Amniotic stem cell (primary cell): ENCODE measurements at regions not wholly inside any gene's neighbourhood (a gene's known extent, or its start where the extent isn't known, plus 50 kb on each side); places are given as distances from the start of the nearest gene placed in this dataset.
"Not testable (repeated sequence)": the region's sequence is repeated elsewhere in the genome, so short reads cannot be mapped to it uniquely, and the experiment has no call there.

Experiments used
- DNase-seq: peaks from one replicate; lab custom pipeline; 2025; lab: John Stamatoyannopoulos, UW

DNA sequence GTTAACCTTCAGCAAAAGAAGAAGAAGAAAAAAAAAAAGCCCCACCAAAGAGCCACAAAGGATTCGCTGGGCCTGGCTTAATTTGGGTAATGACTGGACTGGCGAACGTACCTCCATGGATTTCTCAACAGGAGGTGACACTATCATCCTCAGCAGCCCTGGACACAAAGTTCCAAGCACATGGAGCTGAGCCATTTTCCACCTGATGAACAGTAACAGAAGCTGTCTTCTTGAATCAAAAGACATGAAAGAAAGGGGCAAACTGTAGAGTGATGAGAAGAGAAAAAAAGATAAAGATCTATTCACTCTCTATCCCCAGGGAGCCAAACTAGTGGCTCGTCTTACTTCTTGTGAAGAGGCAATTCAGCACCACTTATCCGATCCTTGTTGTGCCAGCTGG, 150.2 kb upstream of the TRPM3 start:
- no peak for DNase-seq

DNA sequence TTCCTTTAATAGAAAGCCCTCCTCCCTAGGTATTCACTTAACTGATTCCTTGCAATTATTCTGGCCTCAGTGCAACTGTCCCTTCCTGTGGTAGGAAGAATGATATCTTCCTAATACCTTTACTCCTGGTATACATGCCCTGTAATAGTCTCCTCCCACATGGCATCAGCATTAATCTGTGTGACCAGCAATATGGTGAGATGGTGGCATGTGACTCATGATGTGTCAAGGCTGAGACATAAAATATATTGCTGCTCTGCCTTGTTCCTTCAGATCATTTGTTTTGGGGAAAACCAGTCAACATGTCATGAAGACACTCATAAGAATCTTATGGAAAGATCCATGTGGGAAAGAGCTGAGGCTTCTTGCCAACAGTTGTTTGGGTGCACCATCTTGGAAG, 149.1 kb upstream of the TRPM3 start:
- DNase-seq: no peak

DNA sequence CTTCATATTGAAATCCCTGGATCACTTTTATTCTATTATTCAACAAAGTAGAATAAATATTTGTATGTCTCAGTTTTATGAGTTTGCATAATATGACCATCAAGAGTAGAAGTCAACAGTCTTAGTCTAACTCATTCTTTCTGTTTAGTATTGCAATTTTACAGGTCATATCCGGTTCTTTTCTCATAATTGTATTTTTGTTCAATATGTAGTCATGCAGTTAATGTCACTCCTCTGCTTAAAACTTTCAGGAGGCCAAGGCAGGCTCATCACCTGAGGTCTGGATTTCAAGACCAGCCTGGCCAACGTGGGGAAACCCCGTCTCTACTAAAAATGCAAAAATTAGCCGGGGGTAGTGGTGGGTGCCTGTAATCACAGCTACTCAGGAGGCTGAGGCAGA, 148.4 kb upstream of the TRPM3 start:
- no peak for DNase-seq

DNA sequence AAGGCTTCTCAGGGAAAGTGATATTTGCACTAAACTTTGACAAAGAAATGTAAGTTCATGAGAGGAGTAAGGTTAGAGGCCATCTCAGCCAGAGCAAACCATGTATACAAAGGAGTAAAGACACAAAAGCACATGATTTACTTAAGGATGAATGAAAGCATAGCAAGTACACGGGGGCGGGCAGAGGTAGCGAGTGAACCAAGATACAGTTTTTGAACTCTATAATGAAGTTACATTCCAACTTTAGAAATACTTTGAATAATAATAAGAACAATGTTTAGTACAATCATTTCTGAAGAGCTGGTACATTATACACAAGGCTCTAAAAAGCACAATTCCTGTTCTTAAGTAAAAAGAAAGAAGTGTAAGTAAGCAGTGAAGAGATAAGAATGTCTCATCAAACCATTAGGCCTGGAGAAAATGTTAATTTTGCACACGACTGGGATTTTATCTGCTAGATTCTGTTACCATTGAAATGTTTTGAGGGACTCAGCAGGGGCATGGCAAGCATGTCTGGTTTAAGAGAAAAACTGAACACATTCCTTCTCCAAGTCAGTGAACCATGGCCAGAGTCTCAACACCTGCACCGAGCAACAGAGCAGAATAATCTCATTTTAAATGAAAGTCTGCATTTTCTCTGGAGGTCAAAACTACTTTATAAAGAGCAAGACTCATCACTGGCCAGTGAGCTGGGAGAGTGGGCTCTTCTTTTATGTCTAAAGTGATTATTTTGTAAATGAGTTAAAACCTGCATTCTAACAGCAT, 147.6 kb upstream of the TRPM3 start:
- DNase-seq: no peak

DNA sequence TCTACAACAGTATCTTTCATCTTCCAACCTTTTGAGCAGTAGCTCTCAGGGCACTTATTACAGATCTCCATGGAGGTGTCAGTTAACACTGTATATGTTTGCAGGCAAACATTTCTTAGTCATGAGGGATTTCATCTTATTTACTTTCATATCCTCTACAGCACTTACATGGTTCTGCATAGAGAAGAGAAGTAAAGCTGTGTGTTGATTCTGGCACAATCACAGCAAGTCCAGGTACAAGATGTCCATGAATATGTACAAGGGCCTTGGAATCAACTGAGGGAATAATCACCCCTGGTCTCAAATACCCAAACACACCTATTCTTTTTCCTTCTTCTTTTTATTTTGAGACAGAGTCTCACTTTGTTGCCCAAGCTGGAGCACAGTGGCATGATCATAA, 142.0 kb upstream of the TRPM3 start:
- DNase-seq: no peak

DNA sequence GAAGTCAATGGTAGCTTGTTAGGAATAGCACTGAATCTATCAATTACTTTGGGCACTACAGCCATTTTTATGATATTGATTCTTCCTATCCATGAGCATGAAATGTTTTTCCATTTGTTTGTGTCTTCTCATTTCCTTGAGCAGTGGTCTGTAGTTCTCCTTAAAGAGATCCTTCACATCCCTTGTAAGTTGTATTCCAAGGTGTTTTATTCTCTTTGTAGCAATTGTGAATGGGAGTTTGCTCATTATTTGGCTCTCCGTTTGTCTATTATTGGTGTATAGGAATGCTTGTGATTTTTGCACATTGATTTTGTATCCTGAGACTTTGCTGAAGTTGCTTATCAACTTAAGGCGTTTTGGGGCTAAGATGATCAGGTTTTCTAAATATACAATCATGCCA, 139.0 kb upstream of the TRPM3 start:
- DNase-seq: not testable (repeated sequence)

DNA sequence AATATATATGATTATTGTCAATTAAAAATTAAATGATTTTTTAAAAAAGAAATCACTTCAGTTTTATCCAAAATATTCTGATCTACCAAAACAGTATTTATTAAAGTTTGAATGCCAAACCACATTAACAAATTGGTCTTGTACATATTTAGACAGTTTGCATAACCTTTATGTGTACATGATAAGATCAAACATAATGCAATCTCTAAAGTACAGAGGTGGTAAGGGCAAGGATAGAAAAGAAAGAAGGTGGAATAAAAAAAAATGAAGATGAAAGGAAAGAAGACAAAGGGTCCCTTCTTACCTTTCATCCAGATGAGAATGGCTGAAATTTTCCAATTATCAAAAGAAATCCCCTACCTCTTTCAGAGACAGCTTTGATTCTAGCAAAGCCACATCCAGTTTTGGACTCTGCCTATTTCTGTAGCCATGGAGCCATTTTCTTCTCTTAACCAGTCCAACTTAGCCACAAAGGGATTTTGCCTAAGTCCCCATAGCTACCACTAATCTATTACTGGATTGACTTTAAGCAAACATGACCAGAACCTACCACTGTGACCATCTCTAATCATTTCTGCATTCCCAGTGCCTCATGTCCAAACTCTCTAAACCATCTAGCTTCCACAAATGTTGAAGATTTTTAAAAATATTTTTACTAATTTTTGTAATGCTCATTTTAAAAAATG, 133.3 kb upstream of the TRPM3 start:
- DNase-seq: no peak

DNA sequence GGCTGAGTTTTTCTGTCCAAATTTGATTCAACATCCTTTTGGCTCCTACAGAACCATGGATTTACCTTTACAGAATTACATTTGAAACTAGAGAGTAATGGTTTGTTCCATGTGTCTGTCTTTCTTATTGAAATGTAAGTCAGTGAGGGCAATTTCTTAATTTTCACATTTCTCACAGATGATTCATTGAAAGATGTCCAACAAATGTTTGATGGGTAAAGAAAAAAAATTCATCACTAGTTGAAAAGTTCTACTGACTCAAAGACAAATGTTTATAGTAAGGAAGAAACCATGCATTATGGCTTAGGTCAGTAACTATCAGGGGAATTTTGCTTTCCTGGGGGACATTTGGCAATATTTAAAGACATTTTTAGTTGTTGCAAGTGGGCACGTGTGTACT, 131.6 kb upstream of the TRPM3 start:
- DNase-seq: no peak

DNA sequence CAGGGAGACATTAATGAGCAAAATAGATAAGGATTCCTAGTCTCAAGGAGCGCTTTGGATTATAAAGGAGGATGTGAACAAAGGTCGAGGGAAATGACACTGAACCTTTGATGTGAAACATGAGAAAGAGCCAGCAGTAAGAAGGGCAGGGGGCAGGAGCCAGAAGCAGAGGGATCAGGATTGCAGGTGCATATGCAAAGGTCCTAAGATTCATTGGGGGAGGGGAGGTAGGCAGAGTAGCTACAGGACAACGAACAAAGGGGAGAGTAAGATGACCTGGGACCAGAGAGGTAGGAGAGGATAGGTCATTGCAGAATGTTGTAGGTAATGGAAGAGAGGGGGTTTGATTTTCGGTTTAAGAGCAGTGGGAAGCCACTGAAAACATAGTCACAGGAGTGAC, 129.2 kb upstream of the TRPM3 start:
- no peak for DNase-seq

DNA sequence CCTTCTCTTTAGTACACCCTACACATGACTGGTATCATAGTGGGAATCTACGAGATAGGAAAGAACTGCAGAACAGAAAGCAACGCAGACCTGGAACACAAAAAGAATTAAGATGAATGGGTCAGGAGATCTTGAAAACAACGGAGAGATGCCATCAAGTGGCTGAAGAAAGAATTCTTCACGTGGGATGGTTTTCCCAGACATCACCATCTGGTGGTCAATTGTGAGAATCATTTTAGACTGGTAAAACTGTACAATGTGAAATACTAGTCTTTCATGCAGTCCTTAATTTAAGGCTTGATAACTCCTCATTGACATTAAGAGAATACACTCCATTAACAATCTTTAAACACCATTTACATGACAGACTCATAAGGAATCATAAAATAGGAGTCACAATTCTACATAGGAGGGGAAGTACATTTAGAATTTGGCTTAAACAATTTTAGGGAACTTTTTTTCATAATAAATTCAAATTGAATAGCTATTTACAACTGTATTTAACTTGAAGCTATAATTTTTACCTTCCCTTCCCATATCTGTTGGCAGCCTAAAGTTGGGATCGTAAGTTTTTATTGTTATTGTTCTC, 128.4 kb upstream of the TRPM3 start:
- peak; percentile 51 for DNase-seq

DNA sequence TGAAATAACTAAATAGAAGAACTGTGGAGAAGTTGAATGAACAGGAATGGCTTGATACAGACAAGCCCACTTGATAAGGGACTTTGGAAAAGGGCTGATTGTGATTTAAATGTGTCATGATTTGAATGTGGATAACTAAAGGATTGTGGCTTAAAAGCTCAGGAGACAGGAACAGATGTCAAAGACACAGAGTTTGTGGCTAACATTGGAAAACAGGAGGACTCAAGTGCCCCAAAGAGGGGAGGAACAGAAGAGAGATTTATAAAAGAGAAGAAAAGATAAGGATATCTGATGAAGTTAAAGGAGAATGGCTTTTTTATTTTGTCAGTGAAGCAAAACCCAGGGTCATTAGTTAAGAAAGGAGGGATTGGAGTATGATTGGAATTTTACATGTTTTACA, 124.2 kb upstream of the TRPM3 start:
- DNase-seq: no peak

DNA sequence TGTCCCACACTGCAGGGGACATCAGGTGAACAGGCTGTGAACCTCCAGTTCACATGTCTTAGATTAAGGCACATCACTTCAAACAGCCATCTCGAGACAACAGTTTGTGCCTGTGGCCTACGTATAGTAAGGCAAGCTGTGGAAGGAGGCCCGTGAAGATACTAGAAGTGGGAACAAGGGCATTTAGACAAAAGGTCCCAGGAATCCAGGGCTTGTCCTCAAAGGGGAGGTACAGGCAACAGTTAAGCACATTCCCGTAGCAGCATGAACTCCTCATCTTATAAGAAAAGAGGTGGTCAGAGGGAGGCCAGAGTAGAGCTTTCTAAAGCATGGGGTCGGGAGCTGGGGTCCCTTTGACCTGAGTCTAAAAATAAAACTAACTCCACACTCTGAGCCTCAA, 122.5 kb upstream of the TRPM3 start:
- DNase-seq: no peak

DNA sequence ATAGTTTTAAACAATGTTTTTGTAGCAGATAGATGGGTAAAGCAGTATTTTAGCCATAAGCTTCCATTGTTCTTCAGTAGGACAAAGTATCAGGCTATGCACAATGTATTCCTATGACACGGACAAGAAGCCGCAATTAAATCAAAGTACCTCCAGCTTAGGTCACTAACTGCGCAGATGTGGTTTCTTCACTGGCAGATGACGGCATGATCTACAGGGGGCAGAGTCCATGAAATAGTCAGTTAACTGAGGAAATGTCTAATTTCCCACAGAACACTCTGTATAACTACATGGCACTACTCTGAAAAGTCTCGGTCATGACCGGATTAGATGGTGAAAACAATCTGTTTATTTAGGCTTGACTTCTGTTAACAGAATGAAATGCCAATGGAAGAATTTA, 120.7 kb upstream of the TRPM3 start:
- DNase-seq: no peak

DNA sequence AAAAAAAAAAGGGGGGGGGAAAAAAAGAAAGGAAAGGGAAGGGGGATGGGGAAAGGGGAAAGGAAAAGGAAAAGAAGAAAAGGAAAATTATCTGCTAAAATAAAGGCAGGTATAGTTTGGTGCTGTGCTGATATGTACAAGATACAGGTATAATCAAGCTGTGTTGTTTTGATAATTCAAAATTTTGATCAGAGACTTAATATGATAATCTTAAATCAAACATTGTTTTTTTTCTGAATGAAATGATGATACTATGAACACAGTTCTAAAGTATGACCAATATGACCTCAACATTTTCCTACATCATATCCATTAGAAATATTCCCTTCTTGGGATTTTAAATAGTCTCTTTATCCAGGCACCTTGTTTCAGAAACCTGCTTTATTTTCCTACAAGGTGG, 115.6 kb upstream of the TRPM3 start:
- no peak for DNase-seq

DNA sequence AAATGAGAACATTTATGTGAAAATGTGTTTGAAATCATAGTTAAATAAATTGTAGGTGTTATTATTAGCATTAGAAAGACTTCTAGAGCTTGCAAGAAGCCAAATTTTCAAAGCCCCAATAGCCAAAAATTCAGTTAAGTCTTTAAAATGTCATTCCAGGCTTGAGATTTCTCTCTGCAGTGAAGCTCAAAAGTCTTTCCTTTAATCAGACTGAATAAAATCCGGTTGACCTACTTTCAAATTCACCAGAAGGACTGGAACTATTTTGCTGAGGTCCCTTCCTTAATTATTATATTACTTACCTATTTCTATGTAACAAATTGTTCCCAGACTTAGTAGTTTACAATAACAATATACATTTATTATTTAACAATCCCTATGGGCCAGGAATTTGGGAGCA, 112.2 kb upstream of the TRPM3 start:
- no peak for DNase-seq

DNA sequence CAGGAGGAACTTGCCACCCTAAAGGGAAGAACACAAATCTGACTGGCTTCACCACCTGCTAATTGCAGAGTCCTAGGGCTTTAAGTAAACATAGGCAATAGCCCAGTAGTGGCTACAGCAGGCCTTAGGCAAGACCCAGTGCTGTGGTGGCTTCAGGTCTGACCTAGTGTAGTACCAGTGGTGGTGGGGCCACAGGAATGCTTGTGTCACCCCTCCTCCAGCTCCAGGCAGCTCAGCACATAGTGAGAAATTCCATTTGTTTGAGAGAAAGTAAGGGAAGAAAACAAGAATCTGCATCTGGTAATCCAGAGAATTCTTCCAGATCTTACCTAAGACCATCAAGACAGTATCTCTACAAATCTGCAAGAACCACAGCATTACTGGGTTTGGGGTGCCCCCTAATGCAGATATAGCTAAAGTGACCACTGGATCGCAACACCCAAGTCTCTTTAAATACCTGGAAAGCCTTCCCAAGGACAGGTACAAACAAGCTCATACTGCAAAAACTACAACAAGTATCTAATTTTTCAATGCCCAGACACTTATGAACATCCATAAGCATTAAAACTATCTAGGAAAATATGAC, 102.6 kb upstream of the TRPM3 start:
- DNase-seq: no peak

DNA sequence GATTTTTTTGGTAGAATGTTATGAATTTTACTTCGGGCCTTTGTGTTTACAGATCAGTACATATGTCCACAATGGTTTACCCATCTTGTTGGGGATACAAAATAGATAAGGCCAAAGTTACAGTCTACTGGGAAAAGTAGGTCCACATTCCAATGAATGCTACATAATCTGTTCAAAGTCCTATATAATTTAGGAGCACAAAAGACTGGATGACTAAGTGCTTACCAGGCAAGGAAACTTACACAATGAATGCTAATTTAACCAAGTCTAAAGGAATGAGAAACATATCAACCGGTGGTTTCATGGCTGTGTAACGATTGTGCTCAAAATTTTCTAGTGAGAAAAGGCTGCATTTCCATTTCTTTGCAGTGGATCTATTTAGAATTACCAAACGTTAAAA, 97.4 kb upstream of the TRPM3 start:
- DNase-seq: no peak

DNA sequence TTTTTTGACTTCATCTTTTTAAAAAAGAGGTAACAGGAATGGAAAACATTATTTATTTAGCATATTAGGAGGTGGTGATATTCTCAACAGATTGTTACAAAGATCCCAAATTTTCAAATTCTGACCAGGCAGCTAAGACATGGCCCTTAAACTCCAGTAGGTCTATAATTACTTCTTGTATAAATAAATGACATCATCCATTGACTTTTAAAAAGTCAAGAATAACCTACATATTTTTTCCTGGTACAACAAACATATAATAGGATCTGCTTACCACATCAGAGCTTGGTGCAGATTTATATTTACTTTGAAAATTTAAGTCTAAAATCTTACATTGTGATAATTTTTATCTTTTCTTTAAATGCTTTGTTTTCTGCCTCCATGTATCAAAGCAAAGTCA, 92.2 kb upstream of the TRPM3 start:
- DNase-seq: no peak

DNA sequence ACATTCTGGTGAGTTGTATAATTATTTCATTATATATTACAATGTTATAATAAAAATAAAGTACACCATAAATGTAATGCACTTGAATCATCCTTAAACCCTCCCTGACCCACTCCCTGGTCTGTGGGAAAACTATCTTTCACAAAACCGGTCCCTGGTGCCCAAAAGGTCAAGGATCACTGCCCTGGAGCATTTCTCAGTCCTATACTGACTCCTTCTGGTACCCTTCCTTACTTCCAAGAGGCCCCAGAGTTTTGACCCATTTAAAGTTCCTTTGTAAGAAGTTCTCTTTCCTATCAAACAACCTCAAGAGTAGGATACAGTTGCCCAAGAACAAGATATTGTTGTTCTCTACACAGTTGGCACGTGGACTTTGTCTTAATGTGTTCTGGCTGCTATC, 88.9 kb upstream of the TRPM3 start:
- no peak for DNase-seq

DNA sequence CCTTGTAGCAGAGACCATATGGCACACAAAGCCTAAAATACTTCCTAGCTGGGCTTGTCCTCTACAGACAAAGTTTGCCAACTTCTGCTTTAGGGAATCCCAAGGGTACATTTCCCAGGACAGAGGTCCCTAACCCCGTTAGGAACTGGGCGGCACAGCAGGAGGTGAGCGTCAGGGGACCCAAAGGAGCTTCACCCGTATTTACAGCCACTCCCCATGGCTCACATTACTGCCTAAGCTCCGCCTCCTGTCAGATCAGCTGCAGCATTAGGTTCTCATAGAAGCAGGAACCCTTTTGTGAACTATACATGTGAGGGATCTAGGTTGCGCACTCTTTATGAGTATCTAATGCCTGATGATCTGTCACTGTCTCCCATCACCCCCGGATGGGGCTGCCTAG, 88.5 kb upstream of the TRPM3 start:
- DNase-seq: no peak

DNA sequence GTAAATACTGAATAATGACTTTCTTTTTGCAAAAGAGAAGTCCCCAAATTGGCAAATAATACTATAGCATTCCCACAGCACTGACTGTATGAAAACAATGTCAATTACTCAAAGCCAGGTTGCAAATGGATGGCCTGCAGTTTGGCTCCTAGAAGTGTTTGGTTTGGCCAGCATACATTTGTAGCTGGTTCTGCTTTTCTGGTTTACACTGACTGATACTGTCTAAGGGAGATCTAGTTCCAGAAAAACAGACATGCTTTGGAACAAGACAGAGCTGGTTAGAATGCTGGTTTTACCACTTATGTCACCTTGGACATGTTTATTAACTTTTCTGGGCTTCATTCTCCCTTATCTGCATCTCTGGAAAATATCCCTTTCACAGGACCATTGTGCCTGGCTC, 81.5 kb upstream of the TRPM3 start:
- DNase-seq: no peak

DNA sequence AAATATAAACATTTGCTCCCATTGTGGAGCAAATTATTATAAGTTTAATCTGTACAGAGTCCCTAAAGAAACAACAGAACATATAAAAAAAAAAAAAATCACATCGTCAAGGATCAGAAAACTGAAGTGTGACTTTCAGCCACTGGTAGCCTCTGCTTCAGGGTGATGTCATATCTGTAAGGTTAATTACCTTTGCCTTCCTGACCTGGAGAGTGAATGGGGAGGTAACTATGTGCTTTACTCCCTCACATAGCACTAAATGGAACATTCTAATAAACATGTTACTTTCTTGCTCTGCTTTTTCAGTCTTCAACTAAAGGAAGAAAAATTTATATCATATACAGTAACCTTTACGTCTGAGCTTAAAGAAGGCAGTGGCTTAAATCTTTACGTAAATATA, 70.3 kb upstream of the TRPM3 start:
- DNase-seq: no peak

DNA sequence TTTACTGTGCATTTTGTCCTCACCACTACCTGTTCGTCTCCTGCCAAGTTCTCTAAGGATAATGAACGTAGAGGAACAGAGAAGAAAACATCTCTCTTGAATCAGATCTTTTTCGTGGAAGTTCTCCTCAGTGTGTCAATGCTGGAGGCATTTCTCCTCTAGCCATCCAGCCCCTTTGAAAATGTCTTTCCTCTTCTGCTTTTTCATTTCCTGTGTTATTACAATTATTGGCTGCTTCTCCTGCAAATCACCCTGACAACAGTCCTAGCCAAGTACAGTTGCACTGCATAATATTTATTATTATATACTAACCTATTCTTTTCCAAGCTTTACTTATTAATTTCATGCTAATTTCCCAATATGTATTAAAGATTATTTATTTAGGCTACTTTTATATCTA, 61.8 kb upstream of the TRPM3 start:
- no peak for DNase-seq
